Hematopoietic multipotent progenitor cell (in vitro differentiated cells): ENCODE measurements at regions not wholly inside any gene's neighbourhood (a gene's known extent, or its start where the extent isn't known, plus 50 kb on each side); places are given as distances from the start of the nearest gene placed in this dataset.
A peak's percentile ranks its signal among the peaks of the same experiment; 100 is the strongest.

Experiments
- DNase-seq, 3 donors: peaks; one replicate each; pipeline ENCODE4 v3.0.0-alpha.2; 2011 to 2015; ENCODE audit warnings: low read depth in 2 of 3, low spot score in 2 of 3

- no peak for DNase-seq
These were observed 131.0 kb upstream of the CSF3R start for GRCh38 chr1:36613721-36614120.

DNA sequence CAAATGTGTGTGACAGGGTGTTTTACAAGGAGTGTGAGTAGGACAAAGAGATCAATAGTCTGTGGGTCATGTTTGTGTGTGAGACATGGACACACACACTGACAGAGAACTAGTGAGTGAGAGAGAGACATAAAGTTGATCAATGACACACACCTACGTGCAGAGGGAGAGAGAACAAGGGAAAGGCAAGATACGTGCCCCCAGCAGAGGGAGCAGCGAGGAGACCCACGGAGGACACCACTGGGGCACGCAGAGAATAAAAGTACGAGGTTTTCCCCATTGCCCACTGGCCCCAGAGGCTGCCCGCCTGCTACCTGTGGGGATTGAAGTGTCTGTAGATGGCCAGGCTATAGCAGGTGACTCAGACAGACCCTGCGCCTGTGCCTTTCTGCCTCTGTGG, 130.2 kb upstream of the CSF3R start:
- DNase-seq: no peak

- no peak for DNase-seq
These were observed 129.4 kb upstream of the CSF3R start for GRCh38 chr1:36612121-36612520.

- peak in 2 of 3 donors; percentile 58 to 81 for DNase-seq
These were observed 126.7 kb upstream of the CSF3R start for GRCh38 chr1:36609241-36610027.

- DNase-seq: no peak
These were observed 125.6 kb upstream of the CSF3R start for GRCh38 chr1:36608272-36608671.

DNA sequence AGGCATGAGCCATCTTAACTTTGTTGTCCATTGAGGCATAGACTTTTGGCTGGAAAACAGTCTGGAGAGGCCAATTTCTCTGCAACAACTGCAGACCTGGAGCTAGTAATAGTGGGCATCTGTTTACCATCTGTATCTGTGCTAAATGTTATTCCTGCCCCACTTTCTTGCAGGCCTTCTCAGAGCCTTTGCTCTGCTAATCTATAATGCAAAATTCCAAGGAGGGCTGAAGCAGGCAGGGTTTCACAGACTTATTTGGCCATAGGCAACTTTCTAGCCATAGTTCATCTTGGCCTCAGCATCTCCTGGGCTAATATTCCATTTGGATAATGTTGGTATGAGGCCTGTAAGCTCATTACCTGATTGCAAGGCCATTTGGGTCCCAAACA, 124.5 kb upstream of the CSF3R start:
- DNase-seq: no peak

DNA sequence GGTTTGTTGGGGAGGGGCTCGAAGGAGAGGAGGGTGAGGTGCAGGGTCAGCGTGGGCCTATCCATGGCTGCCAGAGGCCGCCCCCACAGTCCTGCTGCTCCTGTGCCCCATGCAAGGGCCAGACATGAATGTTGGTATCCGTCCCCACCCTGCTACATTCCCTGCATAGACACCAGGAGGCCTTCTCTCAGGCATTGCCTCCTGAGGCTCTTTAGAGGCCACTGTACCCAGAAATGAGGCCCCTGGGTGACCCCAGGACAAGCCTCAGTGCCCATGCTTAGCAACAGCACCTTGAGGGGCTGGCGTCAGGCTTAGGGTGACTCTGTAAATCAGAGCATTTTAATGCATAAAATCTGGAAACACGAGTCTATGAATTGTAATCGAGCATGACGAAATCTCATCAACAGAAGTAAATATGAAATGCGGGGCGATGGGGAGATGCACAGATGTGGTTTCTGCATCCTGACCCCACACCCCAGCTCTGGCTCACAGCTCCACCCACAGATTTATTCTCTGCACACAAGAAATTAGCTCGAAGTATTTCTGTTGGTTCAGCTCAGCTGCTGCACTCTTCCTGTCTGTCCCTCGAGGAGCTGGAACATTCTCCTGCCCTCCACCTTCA, 124.0 kb upstream of the CSF3R start:
- no peak for DNase-seq

DNA sequence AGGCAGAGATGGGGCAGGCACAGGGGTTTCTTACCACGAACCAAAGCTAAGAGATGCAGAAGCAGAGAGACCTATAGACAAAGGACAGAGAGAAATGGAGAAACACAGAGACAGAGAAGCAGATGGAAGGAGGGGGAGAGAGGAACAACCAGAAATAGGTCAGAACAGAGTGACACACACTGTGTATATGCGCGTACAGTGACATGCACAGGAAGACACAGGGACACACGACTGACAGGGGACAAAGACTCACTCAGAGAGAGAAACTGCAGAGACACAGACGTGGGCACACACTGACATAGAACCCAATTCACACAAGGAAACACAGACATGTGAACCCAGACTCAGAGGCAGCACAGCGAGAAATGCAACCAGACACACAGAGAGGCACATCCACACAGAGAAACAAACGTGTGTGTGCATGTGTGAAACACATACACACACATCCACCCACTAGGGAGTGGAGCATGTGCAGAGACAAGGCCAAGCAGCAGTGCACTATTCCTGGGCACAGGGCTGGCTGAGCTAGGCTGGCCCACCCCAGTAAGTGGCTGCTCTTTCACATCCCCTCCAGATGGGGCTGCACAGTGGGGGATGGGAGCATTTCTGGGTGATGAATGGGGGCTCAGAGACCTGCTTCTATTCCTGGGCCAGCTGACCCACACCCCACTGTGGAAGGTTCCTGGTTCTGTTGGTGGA, 123.4 kb upstream of the CSF3R start:
- no peak for DNase-seq

GRCh38 chr1:36603461-36603860, 120.7 kb upstream of the CSF3R start:
- DNase-seq: no peak

GRCh38 chr1:36602184-36602583, 119.5 kb upstream of the CSF3R start:
- DNase-seq: no peak

DNA sequence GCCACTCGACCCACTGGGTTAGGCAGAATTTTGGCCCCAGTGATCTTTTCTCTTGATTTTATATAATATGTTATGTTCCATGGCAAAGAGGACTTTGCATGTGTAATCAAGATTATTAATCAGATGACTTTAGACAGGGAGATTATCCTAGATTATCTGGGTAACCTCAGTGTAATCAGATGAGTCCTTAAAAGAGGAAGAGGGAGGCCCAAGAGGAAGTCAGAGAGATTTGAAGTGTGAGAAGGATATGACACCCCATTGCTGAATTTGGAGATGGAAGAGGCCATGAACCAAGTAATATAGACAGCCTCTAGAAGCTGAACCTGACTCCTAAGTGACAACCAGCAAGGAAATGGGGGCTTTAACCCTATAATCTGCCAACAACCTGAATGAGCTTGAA, 117.1 kb upstream of the CSF3R start:
- DNase-seq: no peak

- DNase-seq: no peak
These were observed 114.8 kb upstream of the CSF3R start for GRCh38 chr1:36597514-36597913.

DNA sequence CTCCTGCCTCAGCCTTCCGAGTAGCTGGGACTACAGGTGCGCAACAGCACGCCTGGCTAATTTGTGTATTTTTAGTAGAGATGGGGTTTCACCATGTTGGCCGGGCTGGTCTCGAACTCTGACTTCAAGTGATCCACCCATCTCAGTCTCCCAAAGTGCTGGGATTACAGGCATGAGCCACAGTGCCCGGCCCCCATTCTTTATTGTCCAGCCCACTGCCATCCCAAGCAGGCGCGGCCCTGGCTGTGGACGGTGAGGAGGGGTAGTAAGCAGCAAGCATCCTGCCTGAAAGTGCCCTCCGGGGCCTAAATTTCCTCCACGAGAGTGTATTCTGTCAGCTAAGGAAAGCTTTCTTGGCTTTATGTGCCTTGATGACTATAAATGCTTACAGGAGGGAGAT, 113.2 kb upstream of the CSF3R start:
- DNase-seq: no peak

- DNase-seq: no peak
These were observed 112.6 kb upstream of the CSF3R start for GRCh38 chr1:36595349-36595748.

GRCh38 chr1:36594023-36594422, 111.3 kb upstream of the CSF3R start:
- no peak for DNase-seq

GRCh38 chr1:36591278-36591677, 108.6 kb upstream of the CSF3R start:
- no peak for DNase-seq

- DNase-seq: no peak
These were observed 108.1 kb upstream of the CSF3R start for GRCh38 chr1:36590771-36591170.

DNA sequence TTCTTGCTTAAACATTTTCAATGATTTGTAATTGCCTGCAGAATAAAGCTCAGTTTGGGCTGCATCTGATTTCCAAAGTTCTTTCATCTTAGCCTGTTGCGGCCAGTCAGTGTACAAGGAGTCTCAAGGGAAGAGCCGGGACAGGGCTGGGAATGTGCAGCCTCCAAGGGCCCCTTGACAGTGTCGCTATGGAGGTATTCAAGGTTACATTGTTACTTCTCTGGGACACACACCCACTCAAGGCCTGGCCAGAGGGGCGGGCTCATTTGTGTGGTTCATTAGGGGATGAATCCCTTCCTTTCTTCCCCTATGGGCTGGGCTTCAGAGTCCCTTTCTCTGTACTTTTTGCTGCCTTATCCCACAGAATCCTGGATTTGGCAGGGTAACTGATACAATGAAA, 107.6 kb upstream of the CSF3R start:
- DNase-seq: no peak

GRCh38 chr1:36588972-36589371, 106.3 kb upstream of the CSF3R start:
- no peak for DNase-seq

DNA sequence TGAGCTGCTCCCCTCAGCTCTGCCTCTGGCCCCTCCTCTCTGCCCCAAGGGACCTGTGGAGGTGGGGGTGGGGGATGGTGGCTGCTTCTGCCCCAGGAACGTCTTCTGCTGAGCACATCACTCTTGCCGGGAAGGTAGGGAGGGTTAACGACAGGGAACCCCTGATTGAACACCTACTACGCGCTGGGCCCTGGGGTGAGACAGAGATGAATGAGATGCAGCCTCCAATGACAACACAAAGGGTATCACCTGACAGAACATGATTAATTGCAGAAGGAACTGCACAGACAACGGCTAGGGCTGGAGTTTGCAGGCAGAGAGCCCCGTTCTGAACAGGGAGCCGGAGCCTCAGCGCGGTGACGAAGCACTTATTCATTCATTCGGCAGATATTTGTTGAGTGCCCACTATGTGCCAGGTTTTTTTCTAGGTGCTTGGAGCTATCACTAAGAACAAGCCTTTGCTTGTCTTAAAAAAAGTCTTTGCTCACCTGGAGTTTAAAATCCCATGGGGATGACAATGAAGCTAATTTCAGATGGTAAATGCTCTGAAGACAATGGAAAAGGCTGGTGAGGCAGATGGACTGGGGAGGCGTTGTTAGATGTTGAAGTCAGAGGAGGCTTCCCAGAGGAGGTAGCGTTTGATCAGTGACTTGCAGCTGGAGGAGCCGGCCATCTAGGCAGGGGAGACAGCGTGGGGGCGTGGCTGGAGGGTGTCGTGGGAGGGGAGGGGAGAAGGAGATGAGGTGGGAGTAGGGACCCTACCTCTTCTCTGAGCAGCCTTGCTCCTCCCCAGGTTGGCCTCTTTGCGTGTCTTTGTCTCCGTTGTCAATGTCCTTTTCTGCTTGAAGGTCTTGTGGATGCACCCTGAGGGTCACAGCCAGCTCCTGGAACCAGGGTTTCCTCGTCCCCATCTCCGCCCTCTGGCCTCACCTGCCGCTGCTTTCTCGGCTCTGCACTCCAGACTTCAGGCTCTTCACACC, 103.1 kb upstream of the CSF3R start:
- no peak for DNase-seq
